GM13976 (cell line): ENCODE measurements at regions not wholly inside any gene's neighbourhood (a gene's known extent, or its start where the extent isn't known, plus 50 kb on each side); places are given as distances from the start of the nearest gene placed in this dataset.

Experiments
- DNase-seq: peaks from one replicate; pipeline ENCODE4 v3.0.0; 2012; ENCODE audit warnings: low spot score
- in situ Hi-C: fragments of 300-500 bp; cut with MboI; formaldehyde crosslinking; loops from one replicate; pipeline ENCODE4 v1.12.0; 2022; ENCODE audit warnings: low sequenced_read_pairs, mixed read lengths, inconsistent platforms; ENCODE audit not compliant: unreplicated experiment
- TF ChIP-seq, protein P1 (sequence below): IDR thresholded peaks from 2 replicates; pipeline ENCODE4 v1.5.1; 2012; ENCODE audit warnings: borderline replicate concordance, mild to moderate bottlenecking; ENCODE audit not compliant: insufficient read depth; ENCODE audit errors: extremely low read depth, missing control alignments, control extremely low read depth

DNA sequence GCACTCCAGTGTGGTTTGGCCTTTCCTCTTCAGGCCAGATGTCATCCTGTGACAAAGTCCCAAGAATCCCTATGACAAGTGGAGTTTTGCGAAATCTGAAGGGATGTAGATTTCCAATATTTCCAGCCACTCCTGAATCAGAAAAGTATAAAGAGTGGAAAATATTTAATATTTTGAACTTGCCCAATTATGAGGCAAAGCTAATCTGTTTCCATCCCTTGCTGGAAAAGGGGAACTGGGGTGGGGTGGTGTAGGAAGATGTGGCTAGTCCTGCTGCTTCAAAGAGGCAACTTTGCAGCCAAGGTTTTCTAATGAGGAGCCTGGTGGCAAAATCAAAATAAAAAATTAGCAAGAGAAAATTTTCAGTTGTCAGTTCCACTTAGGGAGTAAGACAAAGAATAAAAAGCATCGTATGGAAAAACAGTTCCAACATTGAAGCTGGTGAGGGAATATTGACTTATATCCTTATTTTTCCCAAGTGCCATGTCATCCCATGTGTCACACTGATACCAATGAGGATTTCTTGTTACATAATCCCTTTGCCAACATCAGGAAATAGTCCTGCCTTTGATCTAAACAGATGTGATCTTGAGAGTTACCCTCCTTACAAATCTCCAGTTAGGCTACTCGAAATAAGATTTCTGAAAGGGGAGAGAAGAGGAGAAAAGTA lies 480.0 kb upstream of the JARID2 start:
- TF ChIP-seq, protein P1, sequence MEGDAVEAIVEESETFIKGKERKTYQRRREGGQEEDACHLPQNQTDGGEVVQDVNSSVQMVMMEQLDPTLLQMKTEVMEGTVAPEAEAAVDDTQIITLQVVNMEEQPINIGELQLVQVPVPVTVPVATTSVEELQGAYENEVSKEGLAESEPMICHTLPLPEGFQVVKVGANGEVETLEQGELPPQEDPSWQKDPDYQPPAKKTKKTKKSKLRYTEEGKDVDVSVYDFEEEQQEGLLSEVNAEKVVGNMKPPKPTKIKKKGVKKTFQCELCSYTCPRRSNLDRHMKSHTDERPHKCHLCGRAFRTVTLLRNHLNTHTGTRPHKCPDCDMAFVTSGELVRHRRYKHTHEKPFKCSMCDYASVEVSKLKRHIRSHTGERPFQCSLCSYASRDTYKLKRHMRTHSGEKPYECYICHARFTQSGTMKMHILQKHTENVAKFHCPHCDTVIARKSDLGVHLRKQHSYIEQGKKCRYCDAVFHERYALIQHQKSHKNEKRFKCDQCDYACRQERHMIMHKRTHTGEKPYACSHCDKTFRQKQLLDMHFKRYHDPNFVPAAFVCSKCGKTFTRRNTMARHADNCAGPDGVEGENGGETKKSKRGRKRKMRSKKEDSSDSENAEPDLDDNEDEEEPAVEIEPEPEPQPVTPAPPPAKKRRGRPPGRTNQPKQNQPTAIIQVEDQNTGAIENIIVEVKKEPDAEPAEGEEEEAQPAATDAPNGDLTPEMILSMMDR = no peak
- in situ Hi-C loops = no loop called here
- no peak for DNase-seq

DNA sequence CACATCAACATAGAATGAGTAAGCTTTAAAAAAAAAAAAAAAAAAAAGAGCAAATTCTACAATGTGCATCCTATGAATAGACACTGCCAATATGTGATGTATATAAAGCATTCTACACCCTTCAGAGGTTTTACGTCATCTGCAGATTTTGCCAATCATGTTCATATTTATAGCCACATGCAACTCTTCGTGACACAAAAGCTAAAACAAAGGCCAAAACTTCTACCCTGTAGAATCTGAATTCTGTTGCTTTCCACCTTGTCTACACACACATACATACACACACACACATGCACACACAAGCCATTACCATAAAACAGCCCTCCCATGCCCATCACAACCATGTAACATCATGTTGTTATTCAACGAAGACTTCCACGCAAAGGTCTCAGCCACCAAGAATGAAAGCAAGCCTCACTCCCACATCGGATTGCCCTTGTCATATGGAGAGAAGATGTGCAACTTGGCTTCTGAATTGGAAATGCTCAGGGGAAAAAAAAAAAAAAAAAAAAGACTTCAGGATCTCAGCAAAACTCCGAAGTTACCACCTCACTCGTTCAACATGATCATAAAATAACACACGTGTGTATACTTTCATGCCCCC lies 479.4 kb upstream of the JARID2 start:
- TF ChIP-seq, protein P1 = no peak
- no peak for DNase-seq
- in situ Hi-C loops = no loop called here

DNA sequence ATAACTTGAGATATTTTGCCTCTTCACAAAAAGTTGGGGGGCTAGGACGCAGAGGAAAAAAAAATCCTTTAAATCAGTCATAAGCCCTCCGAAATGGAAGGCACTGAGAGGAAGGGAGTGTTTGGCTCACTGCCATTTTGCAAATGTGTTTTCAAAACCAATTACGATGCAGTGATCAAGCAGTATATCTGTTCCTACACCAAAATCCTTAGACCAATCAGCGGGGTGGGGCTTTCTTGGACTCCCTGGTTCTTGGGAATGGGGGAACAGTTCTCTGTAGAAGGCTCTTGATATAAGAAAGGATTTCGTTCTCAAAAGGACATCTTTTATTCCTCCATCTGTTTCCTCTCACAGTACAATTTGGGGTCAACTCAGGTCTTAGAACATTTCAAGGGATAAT lies 478.6 kb upstream of the JARID2 start:
- in situ Hi-C loops = no loop called here
- DNase-seq = no peak
- TF ChIP-seq, protein P1 = no peak

DNA sequence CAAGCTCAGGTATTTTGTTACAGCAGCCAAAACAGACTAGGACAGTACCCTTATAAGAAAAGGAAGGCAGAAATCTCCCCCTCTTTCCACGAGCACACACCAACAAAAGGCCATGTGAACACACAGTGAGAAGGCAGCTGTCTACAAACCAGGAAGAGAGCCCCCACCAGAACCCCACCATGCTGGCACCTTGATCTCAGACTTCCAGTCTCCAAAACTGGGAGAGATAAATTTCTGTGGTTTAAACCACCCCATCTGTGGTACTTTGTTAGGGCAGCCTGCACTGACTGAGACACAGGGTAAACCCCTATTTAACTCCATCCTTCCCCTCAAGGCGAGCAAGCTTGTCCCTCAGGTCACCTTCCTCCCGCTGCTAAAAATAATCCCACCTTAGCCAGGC lies 475.8 kb upstream of the JARID2 start:
- TF ChIP-seq, protein P1 = no peak
- DNase-seq = no peak
- in situ Hi-C loops = no loop called here

DNA sequence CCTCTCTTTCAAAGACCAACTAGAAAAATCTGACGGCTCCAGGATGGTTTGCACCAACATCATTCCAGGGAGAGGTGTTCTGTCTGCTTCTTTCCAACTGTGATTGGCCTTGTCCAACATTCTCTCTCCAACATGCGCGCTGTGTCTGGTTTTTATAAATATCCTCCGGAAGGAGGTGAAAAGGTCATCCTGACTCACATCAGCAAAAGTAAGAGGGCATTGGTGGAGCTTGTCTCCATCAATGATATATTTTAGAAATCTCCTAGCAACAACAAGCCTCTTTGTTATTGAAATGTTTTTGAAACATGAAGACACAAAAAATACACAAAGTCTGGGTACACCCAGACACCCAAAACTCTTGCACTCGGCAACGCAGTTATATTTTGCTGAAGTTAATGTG lies 475.3 kb upstream of the JARID2 start:
- TF ChIP-seq, protein P1 = no peak
- in situ Hi-C loops = no loop called here
- no peak for DNase-seq

DNA sequence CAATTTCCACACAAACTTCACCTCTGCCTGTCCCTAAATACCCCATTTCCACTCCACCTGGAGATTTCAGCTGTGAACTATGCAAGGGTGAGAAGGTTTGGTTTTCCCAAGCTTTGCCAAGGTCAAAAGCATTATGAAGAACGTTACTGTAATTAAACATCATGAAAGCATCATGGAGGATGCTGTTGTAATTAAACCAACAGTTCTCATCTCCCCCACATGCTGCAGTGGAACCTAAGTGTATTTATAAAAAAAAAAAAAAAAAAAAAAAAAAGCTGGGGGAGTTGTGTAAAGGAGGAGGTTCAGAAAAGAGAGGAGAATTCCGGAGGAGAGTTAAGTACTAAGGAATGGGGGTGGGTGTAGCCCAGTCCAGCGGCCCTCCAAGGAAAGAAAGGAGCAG lies 474.9 kb upstream of the JARID2 start:
- in situ Hi-C loops = no loop called here
- DNase-seq = no peak
- TF ChIP-seq, protein P1 = no peak
